HG03108 (cell line): ENCODE measurements at regions not wholly inside any gene's neighbourhood (a gene's known extent, or its start where the extent isn't known, plus 50 kb on each side); places are given as distances from the start of the nearest gene placed in this dataset.
"Not testable (repeated sequence)": the region's sequence is repeated elsewhere in the genome, so short reads cannot be mapped to it uniquely, and the experiment has no call there.

Experiments
- ATAC-seq: cut with Tn5 transposase; IDR thresholded peaks from one replicate; pipeline ENCODE4 v1.9.1; 2021; ENCODE audit warnings: moderate library complexity; ENCODE audit not compliant: unreplicated experiment

DNA sequence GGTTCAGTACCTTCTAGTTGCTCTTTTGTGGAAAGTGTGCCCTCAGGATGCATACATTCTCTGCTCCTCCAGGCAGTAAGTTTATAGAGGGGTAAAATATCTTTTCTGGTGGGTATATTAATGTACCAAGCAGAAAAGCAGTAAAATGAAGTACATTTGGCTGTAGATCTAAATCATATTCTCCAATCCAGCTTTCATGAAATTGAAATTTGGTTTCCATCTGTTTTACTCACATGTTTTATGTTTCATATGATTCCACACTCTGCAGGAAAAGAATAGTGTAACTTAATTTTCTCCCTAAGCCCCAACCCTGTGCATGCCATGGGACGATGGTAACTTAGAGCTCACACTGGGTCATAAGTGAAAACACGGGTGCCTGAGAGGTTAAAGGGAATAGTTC is 172.3 kb downstream of the AKAIN1 start:
- ATAC-seq, result no peak

DNA sequence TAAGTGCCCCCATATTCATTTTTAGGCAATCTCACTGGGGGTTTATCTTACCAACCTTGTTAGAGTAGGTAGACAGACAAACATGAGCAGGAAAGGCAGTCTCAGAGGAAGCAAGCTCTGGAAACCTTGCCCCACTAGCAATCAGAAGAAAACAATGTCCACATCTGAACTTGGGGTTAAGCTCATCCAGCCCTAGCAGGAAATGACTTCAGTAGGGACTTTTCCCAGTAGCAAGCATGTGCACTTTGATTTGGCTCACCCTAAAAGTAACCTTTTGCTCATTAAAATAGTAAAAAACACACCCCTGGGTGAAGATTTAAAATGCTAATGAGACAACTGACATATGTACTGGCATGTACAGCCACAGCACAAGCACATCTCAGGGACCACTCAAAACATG is 175.5 kb downstream of the AKAIN1 start:
- ATAC-seq, result no peak

DNA sequence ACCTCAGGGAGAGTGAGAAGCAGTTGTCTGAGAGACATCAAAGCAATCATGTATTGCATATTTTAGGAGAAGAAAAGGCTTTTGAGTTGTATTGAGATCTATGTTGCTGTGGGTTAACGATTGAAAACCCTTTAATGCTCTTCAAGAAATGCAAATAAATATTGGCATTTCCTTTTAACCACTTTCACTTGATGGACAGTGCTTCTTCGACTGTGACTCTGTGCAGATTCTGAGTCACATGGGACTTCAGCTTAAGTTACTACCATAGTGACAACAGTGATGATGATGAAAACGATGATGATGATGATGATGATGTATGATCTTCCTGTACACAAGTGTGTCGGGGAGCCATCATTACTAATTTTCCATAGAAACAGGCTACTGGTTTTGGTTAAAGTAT is 181.8 kb downstream of the AKAIN1 start:
- no peak for ATAC-seq

DNA sequence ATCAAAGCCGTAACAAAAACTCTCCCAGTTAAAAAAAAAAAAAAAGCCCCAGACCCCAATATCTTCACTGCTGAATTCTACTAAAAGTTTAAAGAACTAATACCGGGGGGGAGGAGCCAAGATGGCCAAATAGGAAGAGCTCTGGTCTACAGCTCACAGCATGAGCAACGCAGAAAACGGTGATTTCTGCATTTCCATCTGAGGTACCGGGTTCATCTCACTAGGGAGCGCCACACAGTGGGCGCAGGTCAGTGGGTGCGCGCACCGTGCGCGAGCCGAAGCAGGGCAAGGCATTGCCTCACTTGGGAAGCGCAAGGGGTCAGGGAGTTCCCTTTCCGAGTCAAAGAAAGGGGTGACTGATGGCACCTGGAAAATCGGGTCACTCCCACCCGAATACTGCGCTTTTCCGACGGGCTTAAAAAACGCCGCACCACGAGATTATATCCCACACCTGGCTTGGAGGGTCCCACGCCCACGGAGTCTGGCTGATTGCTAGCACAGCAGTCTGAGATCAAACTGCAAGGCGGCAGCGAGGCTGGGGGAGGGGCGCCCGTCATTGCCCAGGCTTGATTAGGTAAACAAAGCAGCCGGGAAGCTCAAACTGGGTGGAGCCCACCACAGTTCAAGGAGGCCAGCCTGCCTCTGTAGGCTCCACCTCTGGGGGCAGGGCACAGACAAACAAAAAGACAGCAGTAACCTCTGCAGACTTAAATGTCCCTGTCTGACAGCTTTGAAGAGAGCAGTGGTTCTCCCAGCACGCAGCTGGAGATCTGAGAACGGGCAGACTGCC is 192.8 kb downstream of the AKAIN1 start:
- not testable (repeated sequence) for ATAC-seq

DNA sequence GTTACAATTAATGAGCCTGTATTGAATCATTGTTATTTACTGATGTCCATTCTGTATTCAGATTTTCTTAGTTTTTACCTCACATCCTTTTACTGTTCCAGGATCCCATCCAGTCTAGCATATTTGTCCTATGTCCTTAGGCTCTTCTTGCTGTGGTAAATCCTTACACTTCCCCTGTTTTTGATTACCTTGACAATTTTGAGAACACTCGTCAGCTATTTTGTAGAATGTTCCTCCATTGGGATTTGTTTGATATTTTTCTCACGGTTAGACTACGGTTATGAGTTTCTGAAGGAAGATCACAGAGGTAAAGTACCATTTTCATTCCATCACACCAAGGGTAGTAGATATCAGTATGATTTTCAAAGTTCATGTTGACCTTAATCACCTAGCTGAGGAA is 202.3 kb downstream of the AKAIN1 start:
- ATAC-seq, result no peak

DNA sequence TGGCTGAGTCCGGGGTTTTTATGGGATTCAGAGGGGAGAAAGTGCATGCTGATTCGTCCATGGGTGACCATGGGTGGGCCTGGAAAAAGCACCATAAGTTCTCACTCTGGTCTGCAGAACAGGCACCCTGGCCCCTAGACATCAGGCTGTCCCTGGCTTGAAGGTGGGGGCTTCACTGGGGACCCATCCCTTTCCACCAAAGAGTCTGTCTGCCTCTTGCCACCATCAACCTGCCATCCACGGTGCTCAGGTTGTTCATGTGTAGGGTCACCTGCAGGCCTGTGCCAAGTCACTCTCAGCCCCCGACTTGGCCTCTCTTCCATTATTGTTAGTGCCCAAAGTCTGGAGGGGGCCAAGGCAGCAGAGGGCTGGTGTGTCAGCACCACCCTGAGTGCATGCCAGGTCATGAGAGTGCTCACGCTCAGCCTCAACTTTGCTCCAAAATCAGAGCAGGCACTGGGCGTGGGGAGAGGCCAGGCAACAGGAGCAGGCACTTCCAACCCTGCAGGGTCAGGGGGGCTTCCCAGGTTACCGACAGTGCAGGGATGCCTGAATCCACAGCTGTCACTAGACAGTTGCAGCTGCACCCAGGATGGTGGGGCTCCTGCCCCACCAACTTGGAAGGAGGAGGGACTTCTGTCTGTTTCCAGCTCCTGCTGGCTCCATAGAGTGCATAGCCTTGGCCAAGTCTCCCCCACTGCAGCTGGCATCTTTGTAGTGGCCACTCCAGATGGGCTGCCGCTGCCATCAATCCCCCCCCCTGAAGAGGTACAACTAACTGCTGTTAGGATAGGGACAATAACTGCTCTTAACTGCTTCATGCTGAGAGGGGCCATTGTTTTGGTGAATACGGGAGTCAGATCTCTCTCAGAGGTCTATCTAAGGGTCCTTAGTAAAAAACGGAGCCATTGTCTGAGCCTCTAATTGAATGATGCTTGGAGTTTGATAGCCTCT is 209.3 kb downstream of the AKAIN1 start:
- no peak for ATAC-seq

DNA sequence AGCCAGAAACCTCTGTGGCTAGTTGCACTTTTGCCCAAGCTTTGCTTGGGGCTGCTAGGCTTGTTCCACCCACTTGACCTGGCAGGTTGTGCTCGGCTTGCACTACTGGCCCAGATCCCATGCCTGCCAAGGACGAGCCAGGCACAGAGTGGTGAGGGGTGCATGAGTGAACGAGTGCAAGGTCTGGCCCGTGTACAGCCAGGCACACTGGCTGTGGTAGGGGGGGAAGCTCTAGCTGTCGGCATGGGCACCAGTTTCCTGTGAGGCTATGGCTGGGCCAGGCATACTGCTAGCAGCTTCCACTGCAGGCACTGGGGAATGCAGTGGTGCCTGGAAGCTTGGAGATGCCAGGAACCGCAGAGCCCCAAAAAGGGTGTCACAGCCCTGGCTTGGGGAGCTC is 210.4 kb downstream of the AKAIN1 start:
- no peak for ATAC-seq

DNA sequence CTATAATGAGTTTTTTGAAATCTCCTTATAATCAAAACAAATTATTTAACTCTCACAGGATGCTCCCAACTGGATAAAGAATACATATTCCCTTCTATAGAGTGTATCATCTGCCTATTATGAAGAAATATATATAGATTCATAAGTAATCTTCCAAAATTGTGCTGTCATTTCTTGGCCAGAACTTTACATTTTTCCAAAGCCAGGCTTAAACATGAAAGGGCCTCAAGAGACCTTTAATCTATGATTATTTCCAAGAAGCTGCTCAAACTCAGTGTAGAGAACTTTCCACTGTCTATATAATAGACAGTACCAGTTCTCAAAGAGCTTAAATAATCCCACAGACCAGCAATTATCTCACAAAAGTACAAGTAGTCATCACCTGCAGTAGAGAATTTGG is 211.0 kb downstream of the AKAIN1 start:
- no peak for ATAC-seq

DNA sequence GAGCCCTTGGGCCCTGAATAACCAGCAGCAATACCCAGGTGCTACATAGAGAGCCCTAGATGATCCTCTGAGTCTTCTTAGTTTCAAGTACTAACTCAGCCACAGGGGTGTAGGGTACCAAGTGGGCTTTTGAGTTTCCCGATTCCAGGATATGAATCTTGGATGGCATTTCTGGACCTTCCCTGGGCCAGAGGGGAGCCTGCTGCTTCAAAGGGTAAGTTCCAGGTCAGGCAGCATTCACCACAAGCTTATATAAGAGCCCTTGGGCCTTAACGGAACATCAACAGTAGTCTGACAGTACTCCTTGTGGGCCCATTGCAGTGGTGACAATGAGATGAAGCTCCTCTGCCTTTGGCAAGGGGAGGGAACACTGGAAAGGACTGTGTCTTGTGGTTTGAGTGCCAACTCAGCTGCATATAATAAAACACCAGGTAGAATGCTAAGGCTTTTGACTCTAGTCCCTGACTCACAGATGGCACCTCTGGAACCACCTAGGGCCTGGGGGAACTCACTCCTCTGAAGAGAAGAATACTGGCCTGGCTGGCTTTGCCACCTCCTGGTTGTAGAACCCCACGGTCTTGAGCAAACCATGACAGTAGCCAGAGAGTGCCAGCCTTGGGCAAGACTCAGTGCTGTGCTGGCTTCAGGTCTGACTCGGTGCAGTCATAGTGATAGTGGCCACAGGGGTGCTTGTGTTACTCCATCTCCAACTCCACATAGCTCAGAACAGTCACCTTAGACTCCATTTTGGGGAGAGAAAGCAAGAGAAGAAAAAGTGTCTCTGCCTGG is 235.7 kb downstream of the AKAIN1 start:
- no peak for ATAC-seq

DNA sequence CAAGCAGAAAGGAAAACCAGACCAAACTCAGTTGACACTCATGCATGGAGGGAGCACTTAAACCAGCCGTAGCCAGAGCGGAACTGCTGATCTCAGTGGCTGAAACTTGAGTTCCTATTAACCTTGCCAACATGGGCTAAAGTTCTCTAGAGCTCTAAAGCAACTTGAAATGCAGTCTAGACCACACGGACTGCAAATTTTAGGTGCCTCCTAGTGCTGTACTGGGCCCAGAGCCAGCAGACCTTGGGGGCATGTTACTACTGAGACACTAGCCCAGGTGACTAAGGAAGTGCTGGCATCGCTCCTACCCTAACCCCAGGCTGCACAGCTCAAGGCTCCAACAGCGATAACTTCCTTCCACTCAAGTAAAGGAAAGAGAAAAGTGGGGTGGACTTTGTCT is 236.5 kb downstream of the AKAIN1 start:
- no peak for ATAC-seq

DNA sequence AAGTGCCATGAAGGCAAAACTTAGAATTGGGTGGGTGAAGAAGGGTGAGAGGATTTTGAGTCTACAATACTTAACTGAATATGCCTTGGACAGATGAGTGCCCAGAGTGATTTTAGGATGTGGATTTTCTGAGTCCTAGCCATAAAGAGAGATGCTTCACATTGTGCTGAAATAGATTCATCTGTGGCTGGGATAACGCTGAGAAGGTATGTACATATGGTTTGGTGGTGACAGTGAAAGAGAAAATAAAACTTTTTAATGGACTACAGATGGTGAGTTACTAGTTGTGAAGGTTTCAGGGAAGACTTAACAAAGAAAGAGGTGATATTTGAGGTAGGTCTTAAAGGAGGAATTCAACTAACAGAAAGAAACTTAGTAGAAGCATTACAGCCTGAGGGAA is 265.8 kb downstream of the AKAIN1 start:
- ATAC-seq, result no peak

DNA sequence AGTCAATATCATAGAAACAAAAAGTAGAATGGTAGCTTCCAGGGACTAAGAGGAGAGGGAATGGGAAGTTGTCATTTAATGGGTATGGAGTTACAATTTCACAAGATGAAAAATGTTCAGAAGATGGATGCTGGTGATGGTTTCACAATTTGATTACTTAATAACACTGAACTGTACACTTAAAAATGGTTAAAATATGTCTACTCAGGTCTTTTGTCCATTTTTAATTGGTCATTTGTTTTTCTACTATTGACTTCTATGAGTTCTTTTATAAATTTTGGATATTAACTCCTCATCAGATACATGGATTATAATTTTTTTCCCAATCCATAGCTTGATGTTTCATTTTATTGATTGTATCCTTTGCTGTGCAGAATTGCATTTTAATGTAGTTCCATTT is 275.5 kb downstream of the AKAIN1 start:
- no peak for ATAC-seq

DNA sequence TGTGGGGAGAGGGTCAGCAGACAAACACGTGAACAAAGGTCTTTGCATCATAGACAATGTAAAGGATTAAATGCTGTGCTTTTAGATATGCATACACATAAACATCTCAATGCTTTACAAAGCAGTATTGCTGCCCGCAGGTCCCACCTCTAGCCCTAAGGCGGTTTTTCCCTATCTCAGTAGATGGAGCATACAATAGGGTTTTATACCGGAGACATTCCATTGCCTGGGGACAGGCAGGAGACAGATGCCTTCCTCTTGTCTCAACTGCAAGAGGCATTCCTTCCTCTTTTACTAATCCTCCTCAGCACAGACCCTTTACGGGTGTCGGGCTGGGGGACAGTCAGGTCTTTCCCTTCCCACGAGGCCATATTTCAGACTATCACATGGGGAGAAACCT is 279.5 kb downstream of the AKAIN1 start:
- not testable (repeated sequence) for ATAC-seq

DNA sequence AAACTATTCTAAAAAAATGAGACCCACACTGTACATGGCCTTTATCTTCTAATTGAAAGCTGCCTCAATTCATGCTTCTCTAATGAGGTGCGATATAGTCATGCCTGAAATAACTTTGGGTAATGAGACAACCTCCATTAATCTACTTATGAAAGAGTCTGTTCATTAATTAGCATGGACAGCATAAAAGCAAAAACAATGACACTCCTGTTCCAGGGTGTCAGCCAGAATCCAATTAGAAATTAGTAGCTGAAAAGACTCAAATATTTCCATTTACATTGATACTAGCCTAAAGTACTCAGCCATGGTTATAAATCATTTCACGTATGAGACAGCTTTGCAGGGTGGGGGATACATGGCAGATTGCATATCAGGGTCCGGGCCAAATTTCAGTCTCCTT is 288.7 kb downstream of the AKAIN1 start:
- no peak for ATAC-seq

DNA sequence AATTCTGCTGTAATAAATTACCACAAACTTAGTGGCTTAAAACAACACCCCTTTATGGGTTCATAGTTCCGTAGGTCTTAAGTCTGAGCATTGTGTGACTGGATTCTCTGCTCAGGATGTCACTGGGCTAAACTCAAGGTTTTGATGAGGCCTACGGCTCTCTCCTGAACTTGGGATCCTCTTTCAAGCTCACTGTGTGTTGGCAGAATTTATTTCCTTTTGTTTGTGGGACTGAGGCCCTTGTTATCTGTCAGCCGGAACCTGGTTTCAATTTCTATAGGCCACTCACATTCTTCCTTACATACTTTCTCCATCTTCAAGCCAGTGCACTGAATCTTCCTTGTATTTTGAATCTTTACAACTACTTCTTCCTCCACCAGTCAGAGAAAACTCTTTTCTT is 290.2 kb downstream of the AKAIN1 start:
- no peak for ATAC-seq

DNA sequence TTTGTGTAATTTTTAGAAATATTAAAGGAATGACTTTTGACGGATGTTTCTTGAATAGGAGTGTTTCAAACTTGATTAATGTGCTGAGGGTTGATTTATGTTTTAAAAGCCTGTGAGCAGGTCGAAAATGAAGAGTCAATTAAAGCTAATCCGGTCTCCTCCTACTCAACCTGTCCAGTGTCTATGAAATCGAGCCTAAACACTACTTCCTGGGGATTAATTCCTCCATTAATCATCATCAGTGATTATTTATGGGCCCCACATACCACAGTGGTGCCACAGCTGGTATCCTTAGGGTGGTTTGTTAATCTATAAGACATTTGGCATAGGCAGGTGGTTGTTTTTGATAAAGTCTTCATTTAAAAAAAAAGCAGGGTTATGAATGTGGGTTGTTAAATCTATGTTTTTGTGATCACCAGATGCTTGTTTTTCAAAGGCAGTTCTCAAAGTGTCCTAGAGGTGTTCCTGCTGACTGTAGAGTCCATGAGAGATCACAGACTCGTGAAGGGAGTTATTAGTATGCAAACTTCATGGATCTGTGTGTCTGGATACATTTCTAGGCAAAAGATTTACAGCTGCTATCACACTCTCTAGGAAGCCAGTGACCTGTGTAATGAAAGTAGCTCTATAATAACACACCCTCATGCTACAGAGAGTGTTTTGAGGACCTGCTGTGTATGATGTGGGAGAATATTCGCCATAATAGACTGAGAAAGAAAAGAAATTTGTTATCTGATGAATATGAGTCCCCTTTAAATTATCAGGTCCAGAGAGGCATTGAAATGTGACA is 308.6 kb downstream of the AKAIN1 start:
- no peak for ATAC-seq

DNA sequence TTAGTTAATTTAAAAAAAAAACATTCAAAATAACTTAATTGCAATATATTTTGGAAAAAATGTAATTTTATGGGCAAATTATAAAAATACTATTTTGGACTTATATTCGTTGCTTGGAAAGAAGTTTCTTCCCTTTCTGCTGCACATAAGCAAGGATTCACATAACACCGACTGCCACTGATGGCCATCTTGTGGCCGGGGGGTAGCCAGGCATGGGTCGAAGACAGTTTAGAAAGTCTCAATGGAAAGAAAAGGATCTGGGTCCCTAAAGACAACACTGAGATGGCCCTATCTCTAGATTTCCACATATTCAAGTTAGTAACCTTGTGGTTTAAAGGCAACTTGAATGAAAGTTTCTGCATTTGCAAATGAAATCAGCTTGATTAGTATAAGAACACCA is 318.6 kb downstream of the AKAIN1 start:
- no peak for ATAC-seq

DNA sequence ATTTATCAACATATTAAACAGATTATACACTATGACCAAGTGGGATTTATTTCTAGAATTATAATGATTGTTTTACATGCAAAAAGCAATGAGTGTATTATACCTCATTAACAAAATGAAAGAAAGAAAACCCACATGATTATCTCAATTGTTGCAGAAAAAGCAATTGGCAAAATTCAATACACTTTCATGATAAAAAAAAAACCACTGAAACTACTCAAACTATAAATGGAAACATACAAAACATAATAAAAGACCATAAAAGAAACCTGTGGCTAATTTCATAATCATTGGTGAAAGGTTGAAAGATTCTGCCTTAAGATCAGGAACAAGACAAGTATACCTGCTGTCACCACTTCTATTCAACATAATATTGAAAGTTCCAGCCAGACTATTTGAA is 325.9 kb downstream of the AKAIN1 start:
- no peak for ATAC-seq

DNA sequence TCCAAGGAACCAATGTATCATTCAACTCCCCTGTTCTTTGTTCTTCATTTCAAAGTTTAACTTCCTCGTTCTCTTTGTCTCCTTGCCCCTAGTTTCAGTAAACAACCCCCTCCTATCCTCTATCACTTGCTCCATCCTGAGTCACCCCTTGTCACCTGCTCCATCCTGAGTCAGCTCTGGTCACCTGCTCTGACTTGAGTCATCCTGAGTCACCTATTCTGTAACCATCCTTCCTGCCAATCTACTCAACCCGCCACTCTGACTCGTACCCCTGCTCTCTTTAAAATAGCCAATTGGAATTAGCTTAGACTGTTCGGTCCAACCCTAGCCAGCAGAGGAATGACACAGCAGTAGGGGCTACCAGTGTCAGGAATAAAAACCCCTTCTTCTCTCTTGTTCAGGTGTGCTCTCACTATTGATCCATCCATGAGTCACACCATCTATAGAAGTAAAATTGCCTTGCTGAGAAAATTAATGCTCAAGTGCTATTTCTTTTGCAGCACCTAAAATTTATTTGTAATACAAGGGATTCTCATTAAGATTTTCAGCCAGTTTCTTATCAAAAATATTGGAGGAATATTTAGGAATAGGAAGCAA is 326.8 kb downstream of the AKAIN1 start:
- no peak for ATAC-seq

DNA sequence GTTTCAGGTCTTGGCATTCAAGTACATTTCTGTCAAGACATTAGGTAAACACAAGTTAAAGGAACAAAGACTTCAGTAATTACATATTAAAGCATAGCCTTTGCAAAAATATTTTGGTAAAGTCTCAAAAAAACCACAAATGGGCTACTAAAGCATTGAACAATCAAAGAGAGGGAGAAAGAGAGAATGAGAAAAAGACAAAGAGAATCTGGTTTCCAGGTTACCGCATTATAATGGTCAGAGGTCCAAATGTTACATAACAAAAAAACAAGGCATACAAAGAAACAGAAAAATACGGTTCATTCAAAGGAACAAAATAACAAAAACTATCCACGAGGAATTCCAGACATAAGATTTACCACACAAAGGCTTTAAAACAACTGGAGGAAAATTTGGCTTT is 327.9 kb downstream of the AKAIN1 start:
- no peak for ATAC-seq
